Loucy (cell line): ENCODE measurements at regions not wholly inside any gene's neighbourhood (a gene's known extent, or its start where the extent isn't known, plus 50 kb on each side); places are given as distances from the start of the nearest gene placed in this dataset.
"Not testable (repeated sequence)": the region's sequence is repeated elsewhere in the genome, so short reads cannot be mapped to it uniquely, and the experiment has no call there.

Experiments used
- CTCF ChIP-seq: fragments of 200-600 bp; sonication (generic); conservative IDR thresholded peaks from 2 replicates; pipeline ENCODE4 v1.5.1; 2014; ENCODE audit warnings: mild to moderate bottlenecking, antibody characterized with exemption, low read length
- EZH2phosphoT487 ChIP-seq: fragments of 200-600 bp; IDR thresholded peaks from 2 replicates; pipeline ENCODE4 v1.6.1; 2018; ENCODE audit warnings: antibody characterized with exemption, mild to moderate bottlenecking, moderate library complexity, borderline replicate concordance

GRCh38 chr10:8164640-8165039 lies 110.2 kb downstream of the GATA3 start:
- TF ChIP-seq CTCF, EZH2phosphoT487: not testable (repeated sequence)
